ENCODE measurements at regions not wholly inside any gene's neighbourhood (a gene's known extent, or its start where the extent isn't known, plus 50 kb on each side); places are given as distances from the start of the nearest gene placed in this dataset.

- H3K36me3 ChIP-seq (ENCODE audit: control insufficient read depth, insufficient read depth, low read length), result no peaks in the 10 kb centered on the region
- no peak overlapping the region for H3K4me3 ChIP-seq (replicated peaks; ENCODE audit: low read depth, low read length)
- no peak for DNase-seq (ENCODE audit: extremely low read depth, insufficient read length)
- no peak for TF ChIP-seq CTCF (IDR thresholded peaks at IDR 0.05; ENCODE audit: insufficient read depth, low read length, poor library complexity, severe bottlenecking)
- H3K27me3 ChIP-seq (replicated peaks; ENCODE audit: control insufficient read depth, insufficient read depth, low read length), result no peaks in the 10 kb centered on the region
Measured at GRCh38 chr18:40380686-40381439, 1574.2 kb upstream of the PIK3C3 start.

- Histone ChIP-seq H3K4me3 (replicated peaks; ENCODE audit: low read depth, low read length) (no peak overlapping the region), H3K36me3 (ENCODE audit: control insufficient read depth, insufficient read depth, low read length) (no peaks in the 10 kb centered on the region), H3K27me3 (replicated peaks; ENCODE audit: control insufficient read depth, insufficient read depth, low read length) (no peaks in the 10 kb centered on the region)
- DNase-seq (ENCODE audit: extremely low read depth, insufficient read length), result no peak
- no peak for TF ChIP-seq CTCF (IDR thresholded peaks at IDR 0.05; ENCODE audit: insufficient read depth, low read length, poor library complexity, severe bottlenecking)
Measured at GRCh38 chr18:40375837-40376236, 1579.2 kb upstream of the PIK3C3 start.

- Histone ChIP-seq H3K4me3 (replicated peaks; ENCODE audit: low read depth, low read length) (no peak overlapping the region), H3K27me3 (replicated peaks; ENCODE audit: control insufficient read depth, insufficient read depth, low read length) (no peaks in the 10 kb centered on the region), H3K36me3 (ENCODE audit: control insufficient read depth, insufficient read depth, low read length) (no peaks in the 10 kb centered on the region)
- DNase-seq (ENCODE audit: extremely low read depth, insufficient read length), result no peak
- no peak for TF ChIP-seq CTCF (IDR thresholded peaks at IDR 0.05; ENCODE audit: insufficient read depth, low read length, poor library complexity, severe bottlenecking)
Measured at GRCh38 chr18:40371673-40372072, 1583.4 kb upstream of the PIK3C3 start.

- H3K36me3 ChIP-seq (ENCODE audit: control insufficient read depth, insufficient read depth, low read length), result no peaks in the 10 kb centered on the region
- no peak for TF ChIP-seq CTCF (IDR thresholded peaks at IDR 0.05; ENCODE audit: insufficient read depth, low read length, poor library complexity, severe bottlenecking)
- no peak overlapping the region for H3K4me3 ChIP-seq (replicated peaks; ENCODE audit: low read depth, low read length)
- no peaks in the 10 kb centered on the region for H3K27me3 ChIP-seq (replicated peaks; ENCODE audit: control insufficient read depth, insufficient read depth, low read length)
- no peak for DNase-seq (ENCODE audit: extremely low read depth, insufficient read length)
Measured at GRCh38 chr18:40367576-40367975, 1587.5 kb upstream of the PIK3C3 start.

- no peak overlapping the region for H3K4me3 ChIP-seq (replicated peaks; ENCODE audit: low read depth, low read length)
- no peak for TF ChIP-seq CTCF (IDR thresholded peaks at IDR 0.05; ENCODE audit: insufficient read depth, low read length, poor library complexity, severe bottlenecking)
Measured at GRCh38 chr18:40366521-40366920, 1588.5 kb upstream of the PIK3C3 start.

GRCh38 chr18:40365526-40365925 lies 1589.5 kb upstream of the PIK3C3 start:
- H3K27me3 ChIP-seq (replicated peaks; ENCODE audit: control insufficient read depth, insufficient read depth, low read length), result no peaks in the 10 kb centered on the region
- DNase-seq (ENCODE audit: extremely low read depth, insufficient read length), result no peak
- TF ChIP-seq CTCF (IDR thresholded peaks at IDR 0.05; ENCODE audit: insufficient read depth, low read length, poor library complexity, severe bottlenecking), result no peak
- no peak overlapping the region for H3K4me3 ChIP-seq (replicated peaks; ENCODE audit: low read depth, low read length)
- H3K36me3 ChIP-seq (ENCODE audit: control insufficient read depth, insufficient read depth, low read length), result no peaks in the 10 kb centered on the region

More at GRCh38 chr18:40366521-40366920, 1588.5 kb upstream of the PIK3C3 start:
- no peak for DNase-seq (ENCODE audit: extremely low read depth, insufficient read length)
- Histone ChIP-seq H3K36me3 (ENCODE audit: control insufficient read depth, insufficient read depth, low read length) (no peaks in the 10 kb centered on the region), H3K27me3 (replicated peaks; ENCODE audit: control insufficient read depth, insufficient read depth, low read length) (no peaks in the 10 kb centered on the region)

Measured in GM06990 (cell line).